ENCODE measurements at regions not wholly inside any gene's neighbourhood (a gene's known extent, or its start where the extent isn't known, plus 50 kb on each side); places are given as distances from the start of the nearest gene placed in this dataset.

DNA sequence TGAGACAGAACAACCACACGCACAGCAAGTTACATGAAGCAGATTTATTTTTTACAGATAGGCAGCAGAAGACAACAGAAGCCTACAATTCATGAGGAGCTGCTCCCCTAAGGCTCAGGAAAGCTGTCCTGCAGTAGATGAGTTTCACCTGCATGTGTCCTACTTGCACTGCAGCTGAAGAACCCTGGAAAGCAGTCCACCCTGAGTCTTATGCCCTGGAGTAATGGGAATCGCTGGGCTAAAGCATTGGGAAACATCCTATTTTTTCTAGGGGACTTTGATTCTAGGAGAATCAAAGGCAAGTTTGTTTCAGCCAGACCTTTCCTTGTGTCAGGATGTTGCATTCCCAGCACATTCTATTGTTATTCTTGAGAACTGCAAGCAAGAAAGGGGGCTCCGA is 304.8 kb downstream of the LRATD1 start:
- ATAC-seq (no peak), DNase-seq (ENCODE audit: low read depth, low spot score) (no peak)
- Histone ChIP-seq H3K9me2 (ENCODE audit: insufficient read depth) (no peaks in the 10 kb centered on the region), H3K27ac (ENCODE audit: low read depth, low read length) (no peak overlapping the region), H3K4me1 (ENCODE audit: control insufficient read depth in 1 of 2, insufficient read depth in 2 of 2, low read length in 2 of 2) (no peaks in the 10 kb centered on the region), H3K4me2 (ENCODE audit: low read length) (no peak overlapping the region), H3K9ac (ENCODE audit: low read length) (no peak overlapping the region), H3K79me2 (ENCODE audit: insufficient read depth, low read length) (no peaks in the 10 kb centered on the region), H3K27me3 (ENCODE audit: insufficient read depth, low read length) (no peaks in the 10 kb centered on the region), H3K4me3 (replicated peaks in 1 of 2; ENCODE audit: low read depth in 1 of 2, low read length in 2 of 2) (no peak overlapping the region), H3K36me3 (ENCODE audit: control insufficient read depth in 1 of 2, insufficient read depth in 2 of 2, low read length in 2 of 2) (no peaks in the 10 kb centered on the region), H4K20me1 (ENCODE audit: insufficient read depth) (no peaks in the 10 kb centered on the region), H2AFZ (ENCODE audit: low read depth, low read length, poor library complexity, severe bottlenecking) (no peak overlapping the region), H3K9me3 (ENCODE audit: control insufficient read depth in 1 of 2, insufficient read depth in 1 of 2, low read depth in 1 of 2, low read length in 2 of 2) (no peaks in the 10 kb centered on the region)
- ChIA-PET POLR2A (no interaction called here), RAD21 (ENCODE audit: low non-redundant PET in 1 of 2, low total read pairs in 2 of 2, uncharacterized antibody in 2 of 2, unreplicated experiment in 2 of 2) (no interaction called here), CTCF (no interaction called here)
- TF ChIP-seq ATF3 (IDR thresholded peaks at IDR 0.05), result no peak
- no peak for TF ChIP-seq FOSL1 (IDR thresholded peaks at IDR 0.05; ENCODE audit: low read depth)
- no peak for TF ChIP-seq POLR2A (IDR thresholded peaks at IDR 0.05; ENCODE audit: borderline replicate concordance, extremely low read depth, insufficient read depth, insufficient read length)
- intact Hi-C loops (cut with micrococcal nuclease), result no loop called here
- BruUV-seq (replicated peaks), result no TSS peak

DNA sequence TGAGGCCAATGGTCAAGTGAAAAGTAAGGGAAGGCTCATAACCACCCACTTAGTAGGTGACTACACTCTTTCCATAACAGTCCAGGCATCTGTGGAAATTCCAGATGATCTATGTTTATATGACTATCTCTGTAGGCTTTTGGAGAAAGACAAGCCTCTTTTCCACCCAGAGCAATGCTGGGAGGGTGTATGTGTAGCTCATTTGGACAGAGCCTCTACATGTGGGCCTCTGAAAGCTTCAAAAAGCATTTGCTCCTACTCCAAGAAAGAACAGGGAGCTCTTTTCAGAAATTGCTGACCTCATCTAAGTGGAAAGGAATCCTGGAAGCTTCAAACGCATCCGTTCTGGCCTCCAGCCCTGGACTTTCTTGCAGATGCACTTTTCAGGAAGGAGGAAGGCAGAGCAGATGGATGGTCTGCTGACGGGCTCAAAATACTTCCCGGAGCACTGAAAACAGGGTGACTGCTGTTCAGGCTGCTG is 308.7 kb downstream of the LRATD1 start:
- Histone ChIP-seq H3K9me2 (ENCODE audit: insufficient read depth) (no peaks in the 10 kb centered on the region), H3K27ac (ENCODE audit: low read depth, low read length) (no peak overlapping the region), H3K36me3 (ENCODE audit: control insufficient read depth in 1 of 2, insufficient read depth in 2 of 2, low read length in 2 of 2) (no peaks in the 10 kb centered on the region), H3K79me2 (ENCODE audit: insufficient read depth, low read length) (no peaks in the 10 kb centered on the region), H3K9me3 (ENCODE audit: control insufficient read depth in 1 of 2, insufficient read depth in 1 of 2, low read depth in 1 of 2, low read length in 2 of 2) (no peaks in the 10 kb centered on the region), H4K20me1 (ENCODE audit: insufficient read depth) (no peaks in the 10 kb centered on the region), H3K4me1 (ENCODE audit: control insufficient read depth in 1 of 2, insufficient read depth in 2 of 2, low read length in 2 of 2) (no peaks in the 10 kb centered on the region), H3K27me3 (ENCODE audit: insufficient read depth, low read length) (no peaks in the 10 kb centered on the region), H3K4me3 (replicated peaks in 1 of 2; ENCODE audit: low read depth in 1 of 2, low read length in 2 of 2) (no peak overlapping the region), H3K4me2 (ENCODE audit: low read length) (no peak overlapping the region), H2AFZ (ENCODE audit: low read depth, low read length, poor library complexity, severe bottlenecking) (no peak overlapping the region), H3K9ac (ENCODE audit: low read length) (no peak overlapping the region)
- CTCF ChIA-PET, result no interaction called here
- ATAC-seq, result no peak
- no peak for TF ChIP-seq CEBPB (IDR thresholded peaks at IDR 0.05; ENCODE audit: low read depth)
- no peak for DNase-seq (ENCODE audit: low read depth, low spot score)
- no TSS peak for BruUV-seq (replicated peaks)
- RAD21 ChIA-PET (ENCODE audit: low non-redundant PET in 1 of 2, low total read pairs in 2 of 2, uncharacterized antibody in 2 of 2, unreplicated experiment in 2 of 2), result no interaction called here
- intact Hi-C loops (cut with micrococcal nuclease), result loop anchor here (10.0 kb wide), 1 partner anchor 1746 kb away; no protein-coding TSS in a partner anchor
- POLR2A ChIA-PET, result no interaction called here

DNA sequence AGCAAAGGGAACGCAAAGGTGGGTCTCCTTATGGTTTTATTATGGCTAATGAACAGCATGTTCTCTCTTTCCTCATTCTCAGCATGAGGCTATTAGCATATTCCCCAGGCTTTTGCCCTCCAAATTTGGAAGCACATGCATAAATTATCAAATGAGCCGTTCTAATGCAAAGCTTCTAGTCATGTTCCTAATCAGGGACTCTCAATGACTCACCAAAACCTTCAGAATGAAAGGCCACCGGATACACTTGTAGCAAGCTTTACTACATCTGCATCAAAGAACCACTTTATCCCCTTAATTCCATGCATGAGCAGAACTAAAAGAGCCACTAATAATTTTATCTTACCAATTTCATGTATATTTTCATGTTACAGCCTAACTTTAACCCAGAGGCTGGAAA is 310.5 kb downstream of the LRATD1 start:
- Histone ChIP-seq H3K4me3 (replicated peaks in 1 of 2; ENCODE audit: low read depth in 1 of 2, low read length in 2 of 2) (no peak overlapping the region), H3K9ac (ENCODE audit: low read length) (no peak overlapping the region), H3K79me2 (ENCODE audit: insufficient read depth, low read length) (no peaks in the 10 kb centered on the region), H3K36me3 (ENCODE audit: control insufficient read depth in 1 of 2, insufficient read depth in 2 of 2, low read length in 2 of 2) (no peaks in the 10 kb centered on the region), H3K27me3 (ENCODE audit: insufficient read depth, low read length) (no peaks in the 10 kb centered on the region), H3K9me3 (ENCODE audit: control insufficient read depth in 1 of 2, insufficient read depth in 1 of 2, low read depth in 1 of 2, low read length in 2 of 2) (no peaks in the 10 kb centered on the region), H3K9me2 (ENCODE audit: insufficient read depth) (no peaks in the 10 kb centered on the region), H2AFZ (ENCODE audit: low read depth, low read length, poor library complexity, severe bottlenecking) (no peak overlapping the region), H3K4me2 (ENCODE audit: low read length) (no peak overlapping the region), H3K4me1 (ENCODE audit: control insufficient read depth in 1 of 2, insufficient read depth in 2 of 2, low read length in 2 of 2) (no peaks in the 10 kb centered on the region), H4K20me1 (ENCODE audit: insufficient read depth) (no peaks in the 10 kb centered on the region), H3K27ac (ENCODE audit: low read depth, low read length) (no peak overlapping the region)
- RAD21 ChIA-PET (ENCODE audit: low non-redundant PET in 1 of 2, low total read pairs in 2 of 2, uncharacterized antibody in 2 of 2, unreplicated experiment in 2 of 2), result no interaction called here
- BruUV-seq (replicated peaks), result no TSS peak
- ATAC-seq (no peak), DNase-seq (ENCODE audit: low read depth, low spot score) (no peak)
- CTCF ChIA-PET, result no interaction called here
- POLR2A ChIA-PET, result no interaction called here
- intact Hi-C loops (cut with micrococcal nuclease), result loop anchor here (10.0 kb wide), 1 partner anchor 1748 kb away; no protein-coding TSS in a partner anchor
- TF ChIP-seq ELF1 (IDR thresholded peaks at IDR 0.05; ENCODE audit: borderline replicate concordance, low read depth), result no peak
- TF ChIP-seq POLR2A (IDR thresholded peaks at IDR 0.05; ENCODE audit: borderline replicate concordance, extremely low read depth, insufficient read depth, insufficient read length), result no peak
- no peak for TF ChIP-seq CBX3 (IDR thresholded peaks at IDR 0.05; ENCODE audit: low read depth)
- TF ChIP-seq SP1 (IDR thresholded peaks at IDR 0.05; ENCODE audit: low read depth), result no peak
- no peak for TF ChIP-seq RAD21 (IDR thresholded peaks at IDR 0.05; ENCODE audit: low read depth)
- no peak for TF ChIP-seq SRF (IDR thresholded peaks at IDR 0.05; ENCODE audit: low read depth)
- TF ChIP-seq CEBPB (IDR thresholded peaks at IDR 0.05; ENCODE audit: low read depth), result no peak
- TF ChIP-seq, protein P1, sequence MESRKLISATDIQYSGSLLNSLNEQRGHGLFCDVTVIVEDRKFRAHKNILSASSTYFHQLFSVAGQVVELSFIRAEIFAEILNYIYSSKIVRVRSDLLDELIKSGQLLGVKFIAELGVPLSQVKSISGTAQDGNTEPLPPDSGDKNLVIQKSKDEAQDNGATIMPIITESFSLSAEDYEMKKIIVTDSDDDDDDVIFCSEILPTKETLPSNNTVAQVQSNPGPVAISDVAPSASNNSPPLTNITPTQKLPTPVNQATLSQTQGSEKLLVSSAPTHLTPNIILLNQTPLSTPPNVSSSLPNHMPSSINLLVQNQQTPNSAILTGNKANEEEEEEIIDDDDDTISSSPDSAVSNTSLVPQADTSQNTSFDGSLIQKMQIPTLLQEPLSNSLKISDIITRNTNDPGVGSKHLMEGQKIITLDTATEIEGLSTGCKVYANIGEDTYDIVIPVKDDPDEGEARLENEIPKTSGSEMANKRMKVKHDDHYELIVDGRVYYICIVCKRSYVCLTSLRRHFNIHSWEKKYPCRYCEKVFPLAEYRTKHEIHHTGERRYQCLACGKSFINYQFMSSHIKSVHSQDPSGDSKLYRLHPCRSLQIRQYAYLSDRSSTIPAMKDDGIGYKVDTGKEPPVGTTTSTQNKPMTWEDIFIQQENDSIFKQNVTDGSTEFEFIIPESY (IDR thresholded peaks at IDR 0.05; ENCODE audit: extremely low read depth, insufficient replicate concordance, low read length), result no peak
- no peak for TF ChIP-seq JUND (IDR thresholded peaks at IDR 0.05)
- TF ChIP-seq EZH2phosphoT487 (IDR thresholded peaks at IDR 0.05; ENCODE audit: borderline replicate concordance), result no peak
